ENCODE measurements at regions not wholly inside any gene's neighbourhood (a gene's known extent, or its start where the extent isn't known, plus 50 kb on each side); places are given as distances from the start of the nearest gene placed in this dataset.

DNA sequence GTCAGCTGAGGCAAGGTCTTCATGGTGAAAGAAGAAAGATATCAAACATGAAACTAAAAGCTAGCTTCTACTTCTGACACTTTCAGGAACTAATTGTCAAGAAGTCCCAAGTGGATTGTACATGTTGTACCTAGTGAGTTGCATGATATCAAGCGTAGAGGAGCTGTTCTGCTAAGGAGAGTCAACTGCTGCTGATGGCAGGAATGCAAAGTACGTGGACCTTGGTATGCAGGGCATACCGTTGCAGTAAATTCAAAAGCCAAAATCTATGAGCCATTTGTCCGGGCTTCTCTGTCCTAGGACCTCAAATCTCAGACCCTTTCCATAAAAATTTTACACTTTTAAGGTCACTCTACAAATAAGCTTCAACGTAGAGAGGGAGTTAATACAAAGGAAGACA lies 446.2 kb downstream of the KCTD8 start:
- TF ChIP-seq, protein P1, sequence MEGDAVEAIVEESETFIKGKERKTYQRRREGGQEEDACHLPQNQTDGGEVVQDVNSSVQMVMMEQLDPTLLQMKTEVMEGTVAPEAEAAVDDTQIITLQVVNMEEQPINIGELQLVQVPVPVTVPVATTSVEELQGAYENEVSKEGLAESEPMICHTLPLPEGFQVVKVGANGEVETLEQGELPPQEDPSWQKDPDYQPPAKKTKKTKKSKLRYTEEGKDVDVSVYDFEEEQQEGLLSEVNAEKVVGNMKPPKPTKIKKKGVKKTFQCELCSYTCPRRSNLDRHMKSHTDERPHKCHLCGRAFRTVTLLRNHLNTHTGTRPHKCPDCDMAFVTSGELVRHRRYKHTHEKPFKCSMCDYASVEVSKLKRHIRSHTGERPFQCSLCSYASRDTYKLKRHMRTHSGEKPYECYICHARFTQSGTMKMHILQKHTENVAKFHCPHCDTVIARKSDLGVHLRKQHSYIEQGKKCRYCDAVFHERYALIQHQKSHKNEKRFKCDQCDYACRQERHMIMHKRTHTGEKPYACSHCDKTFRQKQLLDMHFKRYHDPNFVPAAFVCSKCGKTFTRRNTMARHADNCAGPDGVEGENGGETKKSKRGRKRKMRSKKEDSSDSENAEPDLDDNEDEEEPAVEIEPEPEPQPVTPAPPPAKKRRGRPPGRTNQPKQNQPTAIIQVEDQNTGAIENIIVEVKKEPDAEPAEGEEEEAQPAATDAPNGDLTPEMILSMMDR (optimal IDR thresholded peaks at IDR 0.05 in 1 of 3, IDR thresholded peaks at IDR 0.05 in 1 of 3, conservative IDR thresholded peaks at IDR 0.05 in 1 of 3; ENCODE audit: extremely low read depth in 1 of 3, insufficient read depth in 2 of 3, low read length in 3 of 3), result no peak
- TF ChIP-seq EZH2 (IDR thresholded peaks at IDR 0.05; ENCODE audit: low read length), result no peak

All from keratinocyte (primary cell).